PC-3 (cell line): ENCODE measurements at regions not wholly inside any gene's neighbourhood (a gene's known extent, or its start where the extent isn't known, plus 50 kb on each side); places are given as distances from the start of the nearest gene placed in this dataset.

Experiments
- EZH2 ChIP-seq: fragments of 300-600 bp; sonication (generic); IDR thresholded peaks from one replicate; pipeline ENCODE4 v1.6.1; 2017; ENCODE audit warnings: antibody characterized with exemption, mild to moderate bottlenecking, low read length; ENCODE audit not compliant: unreplicated experiment
- TF ChIP-seq, protein P1 (sequence below): fragments of 300-600 bp; sonication (generic); conservative IDR thresholded peaks from 2 replicates; pipeline ENCODE4 v1.5.1; 2017; ENCODE audit warnings: antibody characterized with exemption, low read depth, mild to moderate bottlenecking, low read length

DNA sequence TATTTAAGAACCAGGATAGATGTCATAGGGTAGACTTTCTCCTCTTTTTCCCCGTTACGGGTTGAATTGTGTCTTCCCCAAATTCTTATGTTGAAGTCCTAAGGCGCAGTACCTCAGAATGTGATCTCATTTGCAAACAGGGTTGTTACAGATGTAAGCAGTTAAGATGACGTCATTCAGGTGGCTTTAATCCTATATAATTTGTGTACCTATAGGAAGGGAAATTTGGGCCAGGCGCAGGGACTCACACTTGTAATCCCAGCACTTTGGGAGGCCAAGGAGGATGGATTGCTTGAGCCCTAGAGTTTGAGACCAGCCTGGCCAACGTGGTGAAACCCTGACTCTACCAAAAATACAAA lies 99.5 kb upstream of the DHX40 start:
- TF ChIP-seq EZH2: no peak
- TF ChIP-seq, protein P1, sequence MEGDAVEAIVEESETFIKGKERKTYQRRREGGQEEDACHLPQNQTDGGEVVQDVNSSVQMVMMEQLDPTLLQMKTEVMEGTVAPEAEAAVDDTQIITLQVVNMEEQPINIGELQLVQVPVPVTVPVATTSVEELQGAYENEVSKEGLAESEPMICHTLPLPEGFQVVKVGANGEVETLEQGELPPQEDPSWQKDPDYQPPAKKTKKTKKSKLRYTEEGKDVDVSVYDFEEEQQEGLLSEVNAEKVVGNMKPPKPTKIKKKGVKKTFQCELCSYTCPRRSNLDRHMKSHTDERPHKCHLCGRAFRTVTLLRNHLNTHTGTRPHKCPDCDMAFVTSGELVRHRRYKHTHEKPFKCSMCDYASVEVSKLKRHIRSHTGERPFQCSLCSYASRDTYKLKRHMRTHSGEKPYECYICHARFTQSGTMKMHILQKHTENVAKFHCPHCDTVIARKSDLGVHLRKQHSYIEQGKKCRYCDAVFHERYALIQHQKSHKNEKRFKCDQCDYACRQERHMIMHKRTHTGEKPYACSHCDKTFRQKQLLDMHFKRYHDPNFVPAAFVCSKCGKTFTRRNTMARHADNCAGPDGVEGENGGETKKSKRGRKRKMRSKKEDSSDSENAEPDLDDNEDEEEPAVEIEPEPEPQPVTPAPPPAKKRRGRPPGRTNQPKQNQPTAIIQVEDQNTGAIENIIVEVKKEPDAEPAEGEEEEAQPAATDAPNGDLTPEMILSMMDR: no peak
